HCT116 (cell line): ENCODE measurements at regions not wholly inside any gene's neighbourhood (a gene's known extent, or its start where the extent isn't known, plus 50 kb on each side); places are given as distances from the start of the nearest gene placed in this dataset.

Source experiments
- ATAC-seq: fragments of 200-7000 bp; cut with Tn5 transposase; 2 replicates; pipeline ENCODE4 v1.9.1; 2020; ENCODE audit warnings: mild to moderate bottlenecking, moderate library complexity
- BruUV-seq: library from RNA; stranded (reverse); fragments of 400-500 nt; replicated peaks from 2 replicates; lab custom pipeline; 2021; lab: Mats Ljungman, UMichigan
- CTCF ChIA-PET: fragments of 300-600 bp; sonication (Branson Sonifier 250); formaldehyde crosslinking; loops from one replicate; lab custom pipeline; 2021; ENCODE audit warnings: antibody characterized with exemption; lab: Charles Lee
- POLR2A ChIA-PET: fragments of 300-600, 350-600 bp; sonication (Branson Sonifier 250); formaldehyde crosslinking; loops from one replicate; lab custom pipeline; 2021; ENCODE audit warnings: antibody characterized with exemption; lab: Charles Lee
- RAD21 ChIA-PET, 2 experiments: fragments of 300-600 bp; sonication (Branson Sonifier 250); formaldehyde crosslinking; loops; one replicate each; lab custom pipeline; 2023; ENCODE audit warnings: low total read pairs in 2 of 2; ENCODE audit not compliant: uncharacterized antibody in 2 of 2, unreplicated experiment in 2 of 2, low non-redundant PET in 1 of 2; lab: Charles Lee
- DNase-seq: peaks from one replicate; pipeline ENCODE4 v3.0.0-alpha.2; 2010; ENCODE audit warnings: low read depth, low spot score
- H2AFZ ChIP-seq: fragments of 200-600 bp; shearing (Covaris generic), sonication (generic); 2 replicates; pipeline ENCODE4 v1.6.1; 2017; ENCODE audit warnings: low read depth, mixed run types, mixed read lengths, antibody characterized with exemption, low read length; ENCODE audit not compliant: poor library complexity, severe bottlenecking
- H3K27ac ChIP-seq: 2 replicates; pipeline ENCODE4 v1.5.1; 2012; ENCODE audit warnings: low read depth, low read length
- H3K27me3 ChIP-seq: fragments of 200-600 bp; sonication (generic); 2 replicates; pipeline ENCODE4 v1.6.1; 2016; ENCODE audit warnings: mixed run types, low read length, mixed read lengths; ENCODE audit not compliant: insufficient read depth
- H3K36me3 ChIP-seq, 2 experiments: fragments of 200-500 bp in 1 of 2; fragments of 200-600 bp in 1 of 2; sonication (Bioruptor generic) in 1 of 2; sonication (generic) in 1 of 2; 2 replicates each; pipeline versions ENCODE4 v1.5.1 to v1.6.1; 2014 to 2016; ENCODE audit warnings: low read length in 2 of 2, inconsistent platforms in 1 of 2, mixed read lengths in 1 of 2, mixed run types in 1 of 2; ENCODE audit not compliant: insufficient read depth in 2 of 2, control insufficient read depth in 1 of 2
- H3K4me1 ChIP-seq, 2 experiments: fragments of 200-600 bp in 1 of 2; sonication (generic) in 1 of 2; 2 replicates each; pipeline versions ENCODE4 v1.5.1 to v1.6.1; 2012 to 2017; ENCODE audit warnings: low read length in 2 of 2, inconsistent platforms in 1 of 2, mild to moderate bottlenecking in 1 of 2, mixed read lengths in 1 of 2, mixed run types in 1 of 2, moderate library complexity in 1 of 2; ENCODE audit not compliant: insufficient read depth in 2 of 2, control insufficient read depth in 1 of 2
- H3K4me2 ChIP-seq: fragments of 200-600 bp; sonication (generic); 2 replicates; pipeline ENCODE4 v1.6.1; 2017; ENCODE audit warnings: mixed run types, low read length, mixed read lengths
- H3K4me3 ChIP-seq, 2 experiments: fragments of 200-600 bp in 1 of 2; sonication (generic) in 1 of 2; replicated peaks in 1 of 2; 2 replicates each; pipeline ENCODE4 v1.5.1; 2011 to 2016; ENCODE audit warnings: low read length in 2 of 2, control low read depth in 1 of 2, low read depth in 1 of 2, mild to moderate bottlenecking in 1 of 2, mixed read lengths in 1 of 2, mixed run types in 1 of 2
- H3K79me2 ChIP-seq: fragments of 200-600 bp; sonication (generic); 2 replicates; pipeline ENCODE4 v1.6.1; 2017; ENCODE audit warnings: mild to moderate bottlenecking, mixed run types, low read length, moderate library complexity, mixed read lengths; ENCODE audit not compliant: insufficient read depth
- H3K9ac ChIP-seq: fragments of 200-600 bp; sonication (generic); 2 replicates; pipeline ENCODE4 v1.6.1; 2016; ENCODE audit warnings: low read length, mixed read lengths
- H3K9me2 ChIP-seq: fragments of 200-600 bp; sonication (generic), shearing (Covaris generic); 2 replicates; pipeline ENCODE4 v1.6.1; 2017; ENCODE audit warnings: mixed run types, mild to moderate bottlenecking, moderate library complexity; ENCODE audit not compliant: insufficient read depth
- H3K9me3 ChIP-seq, 2 experiments: fragments of 200-500 bp in 1 of 2; fragments of 200-600 bp in 1 of 2; sonication (Bioruptor generic) in 1 of 2; sonication (generic) in 1 of 2; 2 replicates each; pipeline ENCODE4 v1.6.1; 2014 to 2017; ENCODE audit warnings: low read length in 2 of 2, mixed read lengths in 2 of 2, inconsistent platforms in 1 of 2, low read depth in 1 of 2, mild to moderate bottlenecking in 1 of 2, mixed run types in 1 of 2, moderate library complexity in 1 of 2; ENCODE audit not compliant: control insufficient read depth in 1 of 2, insufficient read depth in 1 of 2
- H4K20me1 ChIP-seq: fragments of 200-600 bp; sonication (generic), shearing (Covaris generic); 2 replicates; pipeline ENCODE4 v1.6.1; 2017; ENCODE audit warnings: mixed run types, mild to moderate bottlenecking, moderate library complexity; ENCODE audit not compliant: insufficient read depth
- ATF3 ChIP-seq: IDR thresholded peaks from 2 replicates; pipeline ENCODE4 v1.6.1; 2012
- CEBPB ChIP-seq: IDR thresholded peaks from 2 replicates; pipeline ENCODE4 v1.6.1; 2012; ENCODE audit warnings: low read depth
- EGR1 ChIP-seq: IDR thresholded peaks from 2 replicates; pipeline ENCODE4 v1.6.1; 2012; ENCODE audit warnings: low read depth
- ELF1 ChIP-seq: IDR thresholded peaks from 2 replicates; pipeline ENCODE4 v1.6.1; 2012; ENCODE audit warnings: low read depth, borderline replicate concordance
- EZH2 ChIP-seq: fragments of 200-600 bp; sonication (generic); IDR thresholded peaks from 2 replicates; pipeline ENCODE4 v1.6.1; 2017; ENCODE audit warnings: antibody characterized with exemption, mixed run types
- EZH2phosphoT487 ChIP-seq: fragments of 200-600 bp; IDR thresholded peaks from 2 replicates; pipeline ENCODE4 v1.6.1; 2018; ENCODE audit warnings: antibody characterized with exemption, borderline replicate concordance
- FOSL1 ChIP-seq: IDR thresholded peaks from 2 replicates; pipeline ENCODE4 v1.6.1; 2012; ENCODE audit warnings: low read depth
- JUND ChIP-seq: IDR thresholded peaks from 2 replicates; pipeline ENCODE4 v1.6.1; 2012
- MAX ChIP-seq: IDR thresholded peaks from 2 replicates; pipeline ENCODE4 v1.6.1; 2012
- POLR2A ChIP-seq: IDR thresholded peaks from 2 replicates; pipeline ENCODE4 v1.7.0; 2011; ENCODE audit warnings: borderline replicate concordance; ENCODE audit not compliant: insufficient read depth, insufficient read length; ENCODE audit errors: extremely low read depth
- POLR2AphosphoS5 ChIP-seq: IDR thresholded peaks from 2 replicates; pipeline ENCODE4 v1.6.1; 2011; ENCODE audit warnings: mild to moderate bottlenecking, low read depth, low read length, moderate library complexity
- RAD21 ChIP-seq: IDR thresholded peaks from 2 replicates; pipeline ENCODE4 v1.6.1; 2012; ENCODE audit warnings: low read depth, mild to moderate bottlenecking
- REST ChIP-seq: IDR thresholded peaks from 2 replicates; pipeline ENCODE4 v1.6.1; 2012; ENCODE audit warnings: low read depth
- SIN3A ChIP-seq: IDR thresholded peaks from 2 replicates; pipeline ENCODE4 v1.6.1; 2012; ENCODE audit warnings: low read depth
- SP1 ChIP-seq: IDR thresholded peaks from 2 replicates; pipeline ENCODE4 v1.6.1; 2012; ENCODE audit warnings: low read depth
- SRF ChIP-seq: IDR thresholded peaks from 2 replicates; pipeline ENCODE4 v1.6.1; 2012; ENCODE audit warnings: low read depth
- ZBTB33 ChIP-seq: IDR thresholded peaks from 2 replicates; pipeline ENCODE4 v1.6.1; 2011; ENCODE audit warnings: mild to moderate bottlenecking, low read length, moderate library complexity; ENCODE audit not compliant: insufficient replicate concordance; ENCODE audit errors: extremely low read depth
- ZFX ChIP-seq: fragments of 450-650 bp; IDR thresholded peaks from 2 replicates; pipeline ENCODE4 v1.6.1; 2017
- intact Hi-C: fragments of 100-400 bp; cut with micrococcal nuclease; formaldehyde crosslinking; loops from 2 replicates; pipeline ENCODE4 v1.10.0; 2022

- POLR2A ChIA-PET = no interaction called here
- no peaks in the 10 kb centered on the region for H3K36me3 ChIP-seq
- H3K4me2 ChIP-seq = no peak overlapping the region
- H3K4me3 ChIP-seq = no peak overlapping the region
- RAD21 ChIA-PET = no interaction called here
- DNase-seq (no peak), ATAC-seq (no peak)
- H3K27me3 ChIP-seq = no peaks in the 10 kb centered on the region
- no peaks in the 10 kb centered on the region for H3K9me3 ChIP-seq
- H3K9ac ChIP-seq = no peak overlapping the region
- H3K4me1 ChIP-seq = no peaks in the 10 kb centered on the region
- no peak for TF ChIP-seq ZFX
- no peak for TF ChIP-seq ATF3
- TF ChIP-seq FOSL1 = no peak
- TF ChIP-seq RAD21 = no peak
- no peak for TF ChIP-seq POLR2AphosphoS5
- TF ChIP-seq CEBPB = no peak
- no peak for TF ChIP-seq EZH2phosphoT487
- no peak for TF ChIP-seq REST
- TF ChIP-seq POLR2A = no peak
- TF ChIP-seq ELF1 = no peak
- TF ChIP-seq SP1 = no peak
- no peak for TF ChIP-seq JUND
- no peak for TF ChIP-seq EZH2
- no peak for TF ChIP-seq SIN3A
- TF ChIP-seq ZBTB33 = no peak
- TF ChIP-seq EGR1 = no peak
- no peak for TF ChIP-seq SRF
- no peak for TF ChIP-seq MAX
- TF ChIP-seq, all 23 proteins: peak for 0
- H4K20me1 ChIP-seq = no peaks in the 10 kb centered on the region
- no peaks in the 10 kb centered on the region for H3K79me2 ChIP-seq
- no peaks in the 10 kb centered on the region for H3K9me2 ChIP-seq
- H2AFZ ChIP-seq = no peak overlapping the region
- BruUV-seq = no TSS peak
- CTCF ChIA-PET = no interaction called here
- no peak overlapping the region for H3K27ac ChIP-seq
- intact Hi-C loops = no loop called here
Measured at GRCh38 chr7:41287559-41288335, 415.1 kb downstream of the INHBA start.
